H9 (cell line): ENCODE measurements at regions not wholly inside any gene's neighbourhood (a gene's known extent, or its start where the extent isn't known, plus 50 kb on each side); places are given as distances from the start of the nearest gene placed in this dataset.

ENCODE experiments used
- DNase-seq: peaks from one replicate; pipeline ENCODE4 v3.0.0-alpha.2; 2017
- H2AFZ ChIP-seq: one replicate; pipeline ENCODE4 v1.6.1; 2013; ENCODE audit warnings: mild to moderate bottlenecking, low read length, control low read depth, moderate library complexity
- H2AK5ac ChIP-seq: 2 replicates; pipeline ENCODE4 v1.6.1; 2013; ENCODE audit warnings: low read length, control low read depth, mixed read lengths; ENCODE audit not compliant: insufficient read length
- H2BK120ac ChIP-seq: one replicate; pipeline ENCODE4 v1.6.1; 2013; ENCODE audit warnings: low read depth, mild to moderate bottlenecking, low read length, control low read depth, inconsistent platforms; ENCODE audit not compliant: poor library complexity, severe bottlenecking
- H2BK12ac ChIP-seq: 2 replicates; pipeline ENCODE4 v1.6.1; 2013; ENCODE audit warnings: low read length, control low read depth, mixed read lengths, low read depth; ENCODE audit not compliant: insufficient read length
- H2BK15ac ChIP-seq: 2 replicates; pipeline ENCODE4 v1.6.1; 2013; ENCODE audit warnings: low read depth, low read length, control low read depth
- H2BK20ac ChIP-seq: one replicate; pipeline ENCODE4 v1.6.1; 2013; ENCODE audit warnings: low read depth, mild to moderate bottlenecking, low read length, control low read depth, inconsistent platforms; ENCODE audit not compliant: poor library complexity, severe bottlenecking
- H2BK5ac ChIP-seq: 2 replicates; pipeline ENCODE4 v1.6.1; 2013; ENCODE audit warnings: low read length, control low read depth, mixed read lengths; ENCODE audit not compliant: insufficient read length
- H3K14ac ChIP-seq: 2 replicates; pipeline ENCODE4 v1.6.1; 2013; ENCODE audit warnings: low read length, control low read depth; ENCODE audit not compliant: insufficient read depth
- H3K18ac ChIP-seq: 2 replicates; pipeline ENCODE4 v1.6.1; 2013; ENCODE audit warnings: low read depth, mild to moderate bottlenecking, mixed read lengths, low read length, control low read depth; ENCODE audit not compliant: insufficient read length
- H3K23ac ChIP-seq: 2 replicates; pipeline ENCODE4 v1.6.1; 2013; ENCODE audit warnings: low read length, control low read depth, mixed read lengths, low read depth; ENCODE audit not compliant: insufficient read length
- H3K23me2 ChIP-seq: 2 replicates; pipeline ENCODE4 v1.6.1; 2013; ENCODE audit warnings: low read depth, mild to moderate bottlenecking, mixed read lengths, low read length, control low read depth; ENCODE audit not compliant: insufficient read length, poor library complexity, severe bottlenecking
- H3K27ac ChIP-seq: 2 replicates; pipeline ENCODE4 v1.5.1; 2013; ENCODE audit warnings: low read length, control low read depth, mixed read lengths, low read depth; ENCODE audit not compliant: insufficient read length
- H3K27me3 ChIP-seq: 2 replicates; pipeline ENCODE4 v1.6.1; 2013; ENCODE audit warnings: low read length, control low read depth, inconsistent platforms; ENCODE audit not compliant: insufficient read depth
- H3K4ac ChIP-seq: 2 replicates; pipeline ENCODE4 v1.6.1; 2013; ENCODE audit warnings: low read depth, mild to moderate bottlenecking, control low read depth, inconsistent platforms, low read length, moderate library complexity
- H3K4me1 ChIP-seq: 2 replicates; pipeline ENCODE4 v1.6.1; 2013; ENCODE audit warnings: low read length, control low read depth, inconsistent platforms; ENCODE audit not compliant: insufficient read depth
- H3K4me2 ChIP-seq: 2 replicates; pipeline ENCODE4 v1.6.1; 2013; ENCODE audit warnings: low read length, control low read depth, mixed read lengths; ENCODE audit not compliant: insufficient read length, insufficient read depth
- H3K56ac ChIP-seq: 2 replicates; pipeline ENCODE4 v1.6.1; 2013; ENCODE audit warnings: low read depth, mild to moderate bottlenecking, mixed read lengths, low read length, control low read depth; ENCODE audit not compliant: insufficient read length
- H3K79me1 ChIP-seq: 2 replicates; pipeline ENCODE4 v1.6.1; 2013; ENCODE audit warnings: low read depth, mild to moderate bottlenecking, moderate library complexity, low read length, control low read depth, inconsistent platforms; ENCODE audit not compliant: insufficient read depth, poor library complexity, severe bottlenecking
- H3K79me2 ChIP-seq: 2 replicates; pipeline ENCODE4 v1.6.1; 2013; ENCODE audit warnings: low read length, control low read depth, inconsistent platforms; ENCODE audit not compliant: insufficient read depth
- H3K9ac ChIP-seq: 2 replicates; pipeline ENCODE4 v1.6.1; 2013; ENCODE audit warnings: low read length, control low read depth, mixed read lengths; ENCODE audit not compliant: insufficient read length; ENCODE audit errors: extremely low read depth
- H3K9me3 ChIP-seq: one replicate; pipeline ENCODE4 v1.6.1; 2013; ENCODE audit warnings: low read depth, low read length, inconsistent platforms; ENCODE audit not compliant: control insufficient read depth
- H3T11ph ChIP-seq: one replicate; pipeline ENCODE4 v1.6.1; 2013; ENCODE audit warnings: mild to moderate bottlenecking, low read length, control low read depth, inconsistent platforms
- H4K20me1 ChIP-seq: one replicate; pipeline ENCODE4 v1.6.1; 2013; ENCODE audit not compliant: control insufficient read depth, insufficient read length, insufficient read depth
- H4K5ac ChIP-seq: 2 replicates; pipeline ENCODE4 v1.6.1; 2013; ENCODE audit warnings: low read depth, mild to moderate bottlenecking, mixed read lengths, low read length, control low read depth; ENCODE audit not compliant: insufficient read length
- H4K8ac ChIP-seq: replicated peaks from 2 replicates; pipeline ENCODE4 v1.6.1; 2013; ENCODE audit warnings: low read length, control low read depth, mixed read lengths, low read depth; ENCODE audit not compliant: insufficient read length
- H4K91ac ChIP-seq: 2 replicates; pipeline ENCODE4 v1.6.1; 2013; ENCODE audit warnings: low read depth, mild to moderate bottlenecking, moderate library complexity, mixed read lengths, low read length, control low read depth; ENCODE audit not compliant: insufficient read length
- H3K27ac Mint-ChIP-seq, 3 experiments: 2 replicates in 2 of 3; 3 replicates in 1 of 3; pipeline ENCODE4 v1.8.0; 2020 to 2021; ENCODE audit warnings: mixed read lengths in 3 of 3, mild to moderate bottlenecking in 1 of 3, moderate library complexity in 1 of 3
- H3K27me3 Mint-ChIP-seq: 2 replicates; pipeline ENCODE4 v1.8.0; 2021; ENCODE audit warnings: low read depth, mild to moderate bottlenecking, moderate library complexity, mixed read lengths
- H3K36me3 Mint-ChIP-seq, 3 experiments: 2 replicates in 2 of 3; 3 replicates in 1 of 3; pipeline ENCODE4 v1.8.0; 2020 to 2021; ENCODE audit warnings: low read depth in 3 of 3, mixed read lengths in 3 of 3; ENCODE audit not compliant: insufficient read depth in 1 of 3
- H3K4me1 Mint-ChIP-seq, 2 experiments: 2 replicates each; pipeline ENCODE4 v1.8.0; 2020; ENCODE audit warnings: mixed read lengths in 2 of 2
- H3K4me3 Mint-ChIP-seq, 2 experiments: 2 replicates in 1 of 2; 3 replicates in 1 of 2; pipeline ENCODE4 v1.8.0; 2020 to 2021; ENCODE audit warnings: mild to moderate bottlenecking in 2 of 2, mixed read lengths in 2 of 2, moderate library complexity in 1 of 2
- H3K9me3 Mint-ChIP-seq, 2 experiments: 2 replicates in 1 of 2; 3 replicates in 1 of 2; pipeline ENCODE4 v1.8.0; 2020; ENCODE audit warnings: mild to moderate bottlenecking in 2 of 2, mixed read lengths in 2 of 2, moderate library complexity in 1 of 2
- CTCF ChIP-seq: fragments of 200-600 bp; sonication (generic); conservative IDR thresholded peaks from 3 replicates; pipeline ENCODE4 v1.8.0; 2021; ENCODE audit warnings: antibody characterized with exemption, mild to moderate bottlenecking
- WGBS: extraction: QIAGEN DNeasy Blood & Tissue Kit; methylation state at CpG from one replicate; pipeline ENCODE4 v1.1.7; 2013; ENCODE audit warnings: missing lambda C conversion rate, low lambda C conversion rate, mixed read lengths; ENCODE audit not compliant: insufficient read length; ENCODE audit errors: extremely low coverage; 5-methylcytosine and 5-hydroxymethylcytosine counted together

DNA sequence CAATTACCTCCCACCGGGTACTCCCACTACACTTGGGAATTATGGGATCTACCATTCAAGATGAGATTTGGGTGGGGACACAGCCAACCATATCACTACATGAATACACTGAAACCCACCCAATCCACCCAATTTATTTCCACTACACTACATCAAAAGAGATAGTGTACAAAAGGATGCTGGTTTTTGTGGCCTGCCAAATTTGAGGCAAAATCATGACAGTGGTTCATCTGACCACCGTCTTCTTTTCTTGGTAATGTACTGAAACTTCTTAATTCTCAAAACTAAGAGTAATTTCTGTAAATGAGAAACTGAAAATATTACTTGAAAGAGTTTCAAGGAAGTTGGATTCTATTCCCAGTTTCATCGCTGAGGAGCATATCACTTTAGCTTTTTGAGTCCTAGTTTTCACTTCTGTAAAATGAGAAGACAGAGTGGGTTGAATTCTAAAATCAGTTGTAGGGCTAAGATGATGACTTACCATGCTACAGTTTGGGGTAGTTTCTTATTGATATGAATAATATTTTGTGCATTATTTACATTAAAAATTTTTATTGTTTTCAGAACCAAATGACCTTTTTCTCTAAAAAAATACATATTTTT, 360.4 kb upstream of the CNTN6 start:
- no peaks in the 10 kb centered on the region for H3K23me2 ChIP-seq
- H3K27me3 ChIP-seq = no peaks in the 10 kb centered on the region
- no peak overlapping the region for H4K8ac ChIP-seq
- H4K20me1 ChIP-seq = no peaks in the 10 kb centered on the region
- no peak overlapping the region for H2BK5ac ChIP-seq
- H2BK120ac ChIP-seq = no peak overlapping the region
- H3K79me2 ChIP-seq = no peaks in the 10 kb centered on the region
- H3K23ac ChIP-seq = no peak overlapping the region
- no peak overlapping the region for H3K27ac Mint-ChIP-seq
- no peak overlapping the region for H3K4ac ChIP-seq
- H4K91ac ChIP-seq = no peak overlapping the region
- TF ChIP-seq CTCF = no peak
- peaks cover 0 to 2% (median 0%) of the 10 kb centered on the region in 3 experiments; a peak in 1 of 7 replicates for H3K36me3 Mint-ChIP-seq
- H3K9me3 Mint-ChIP-seq = no peaks in the 10 kb centered on the region
- H3K14ac ChIP-seq = no peak overlapping the region
- H2BK12ac ChIP-seq = no peak overlapping the region
- no peak overlapping the region for H3K4me2 ChIP-seq
- WGBS = no CpG with 5 or more reads among the region's 3 CpGs
- H2BK15ac ChIP-seq = no peak overlapping the region
- no peak overlapping the region for H2AFZ ChIP-seq
- DNase-seq = no peak
- H2BK20ac ChIP-seq = no peak overlapping the region
- H3K4me3 Mint-ChIP-seq = no peak overlapping the region
- no peaks in the 10 kb centered on the region for H3K9me3 ChIP-seq
- no peak overlapping the region for H2AK5ac ChIP-seq
- H3K27me3 Mint-ChIP-seq = no peaks in the 10 kb centered on the region
- no peak overlapping the region for H4K5ac ChIP-seq
- H3K18ac ChIP-seq = no peak overlapping the region
- H3K4me1 Mint-ChIP-seq = no peaks in the 10 kb centered on the region
- H3K4me1 ChIP-seq = no peaks in the 10 kb centered on the region
- H3K27ac ChIP-seq = no peak overlapping the region
- H3K56ac ChIP-seq = no peak overlapping the region
- H3T11ph ChIP-seq = no peak overlapping the region
- H3K9ac ChIP-seq = no peak overlapping the region
- no peaks in the 10 kb centered on the region for H3K79me1 ChIP-seq
